AG04449 (cell line): ENCODE measurements at regions not wholly inside any gene's neighbourhood (a gene's known extent, or its start where the extent isn't known, plus 50 kb on each side); places are given as distances from the start of the nearest gene placed in this dataset.

ENCODE experiments used
- CTCF ChIA-PET: fragments of 350-600 bp; formaldehyde crosslinking; extraction: SDS; loops from one replicate; lab custom pipeline; 2021; ENCODE audit warnings: antibody characterized with exemption; lab: Yijun Ruan, JAX
- POLR2A ChIA-PET: fragments of 400-600, 350-600 bp; formaldehyde crosslinking; extraction: SDS; loops from one replicate; lab custom pipeline; 2020; ENCODE audit warnings: antibody characterized with exemption, inconsistent platforms; lab: Yijun Ruan, JAX
- DNase-seq: peaks from one replicate; pipeline ENCODE4 v3.0.0-alpha.2; 2010; ENCODE audit warnings: low read depth, low spot score
- H3K4me3 ChIP-seq: 2 replicates; pipeline ENCODE4 v1.5.1; 2011; ENCODE audit warnings: low read depth, mild to moderate bottlenecking, control low read depth, low read length
- CTCF ChIP-seq: IDR thresholded peaks from one replicate; pipeline ENCODE4 v1.5.1; 2011; ENCODE audit warnings: mild to moderate bottlenecking, moderate library complexity, low read length, control low read depth, inconsistent platforms; ENCODE audit not compliant: insufficient read depth; ENCODE audit errors: missing control alignments

- TF ChIP-seq CTCF: no peak
- ChIA-PET POLR2A (interaction anchor here (0.7 to 5.8 kb wide), 2 partner anchors 12 to 28 kb away, joined by 6 to 38 read pairs; a partner anchor contains a TSS), CTCF (interaction anchor here (0.8 to 1.2 kb wide), 2 partner anchors 21 to 126 kb away, joined by 3 to 5 read pairs; no protein-coding TSS in a partner anchor)
- peak overlapping the region; percentile 72 for H3K4me3 ChIP-seq
- DNase-seq: no peak
Measured at GRCh38 chr14:73787486-73788316, 63.9 kb upstream of the PTGR2 start.

GRCh38 chr14:73786636-73787485 is 64.8 kb upstream of the PTGR2 start:
- POLR2A ChIA-PET: interaction anchor here (1.0 to 5.8 kb wide), 5 partner anchors 9 to 100 kb away, joined by 4 to 38 read pairs (median 6); partner anchors contain the start of gene ZNF410

GRCh38 chr14:73785834-73786635 is 65.6 kb upstream of the PTGR2 start:
- H3K4me3 ChIP-seq: peak overlapping the region; percentile 72
- CTCF ChIA-PET: interaction anchor here (0.7 to 2.4 kb wide), 8 partner anchors 9 to 57 kb away, joined by 3 to 17 read pairs (median 4); no protein-coding TSS in a partner anchor
- POLR2A ChIA-PET: interaction anchor here (0.6 to 5.8 kb wide), 11 partner anchors 10 to 101 kb away, joined by 3 to 38 read pairs (median 4); partner anchors contain the start of genes PTGR2 and ZNF410
- peak; percentile 76 for DNase-seq
- peak; percentile 10 for TF ChIP-seq CTCF

More at GRCh38 chr14:73786636-73787485, 64.8 kb upstream of the PTGR2 start:
- CTCF ChIA-PET: interaction anchor here (0.7 to 2.4 kb wide), 7 partner anchors 8 to 125 kb away, joined by 3 to 17 read pairs (median 3); no protein-coding TSS in a partner anchor
- no peak for DNase-seq
- no peak for TF ChIP-seq CTCF
- H3K4me3 ChIP-seq: peak overlapping the region; percentile 72

- ChIA-PET CTCF (interaction anchor here (0.7 to 2.4 kb wide), 7 partner anchors 10 to 57 kb away, joined by 3 to 17 read pairs (median 3); no protein-coding TSS in a partner anchor), POLR2A (interaction anchor here (0.6 to 5.8 kb wide), 10 partner anchors 10 to 72 kb away, joined by 3 to 38 read pairs (median 4); partner anchors contain the start of gene PTGR2)
- H3K4me3 ChIP-seq: peak overlapping the region; percentile 72
- peak; percentile 59 for DNase-seq
- TF ChIP-seq CTCF: no peak
Measured at GRCh38 chr14:73785336-73785833, 66.2 kb upstream of the PTGR2 start.

- ChIA-PET CTCF (interaction anchor here (1.0 to 2.4 kb wide), 5 partner anchors 11 to 56 kb away, joined by 3 to 17 read pairs (median 4); no protein-coding TSS in a partner anchor), POLR2A (interaction anchor here (0.6 to 5.8 kb wide), 6 partner anchors 9 to 68 kb away, joined by 3 to 38 read pairs (median 5); partner anchors contain the start of gene PTGR2)
- peak overlapping the region; percentile 72 for H3K4me3 ChIP-seq
- TF ChIP-seq CTCF: no peak
- DNase-seq: no peak
Measured at GRCh38 chr14:73784988-73785313, 66.7 kb upstream of the PTGR2 start.
